ENCODE measurements at regions not wholly inside any gene's neighbourhood (a gene's known extent, or its start where the extent isn't known, plus 50 kb on each side); places are given as distances from the start of the nearest gene placed in this dataset.

DNA sequence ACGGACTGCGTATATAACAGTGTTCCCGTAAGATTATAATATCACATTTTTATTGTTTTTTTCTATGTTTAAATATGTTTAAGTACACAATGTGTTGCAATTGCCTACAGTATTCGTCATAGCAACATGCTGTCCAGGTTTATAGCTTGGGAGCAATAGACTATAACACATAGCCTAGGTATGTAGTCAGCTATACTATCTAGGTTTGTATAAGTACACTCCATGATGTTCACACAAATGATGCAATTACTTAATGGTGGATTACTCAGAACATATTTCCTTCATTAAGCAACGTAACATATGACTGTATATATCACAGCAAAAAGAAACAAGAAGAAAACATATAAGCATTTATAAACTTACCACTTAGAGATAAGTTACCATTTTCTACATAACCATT lies 160.0 kb downstream of the CBLN1 start:
- no peak for DNase-seq

DNA sequence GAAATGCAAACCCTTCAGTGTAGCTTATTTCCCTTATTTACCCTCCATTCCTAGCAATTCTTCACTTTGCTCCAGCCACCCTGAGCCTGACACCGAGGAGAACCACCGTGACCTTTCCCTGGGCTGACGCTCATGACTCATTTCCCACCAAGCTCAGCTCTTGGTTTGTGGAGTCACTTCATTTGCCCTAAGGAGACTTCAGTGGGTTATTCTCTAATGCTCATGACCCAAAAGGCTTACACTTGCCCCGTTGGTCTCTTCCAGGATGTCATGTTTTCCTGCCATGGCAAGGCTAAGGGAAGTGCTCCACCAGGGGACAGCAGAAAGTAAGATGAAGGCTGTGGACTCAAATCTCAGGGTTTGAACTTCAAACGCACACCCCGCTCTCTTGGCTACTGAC lies 161.0 kb downstream of the CBLN1 start:
- DNase-seq = no peak

DNA sequence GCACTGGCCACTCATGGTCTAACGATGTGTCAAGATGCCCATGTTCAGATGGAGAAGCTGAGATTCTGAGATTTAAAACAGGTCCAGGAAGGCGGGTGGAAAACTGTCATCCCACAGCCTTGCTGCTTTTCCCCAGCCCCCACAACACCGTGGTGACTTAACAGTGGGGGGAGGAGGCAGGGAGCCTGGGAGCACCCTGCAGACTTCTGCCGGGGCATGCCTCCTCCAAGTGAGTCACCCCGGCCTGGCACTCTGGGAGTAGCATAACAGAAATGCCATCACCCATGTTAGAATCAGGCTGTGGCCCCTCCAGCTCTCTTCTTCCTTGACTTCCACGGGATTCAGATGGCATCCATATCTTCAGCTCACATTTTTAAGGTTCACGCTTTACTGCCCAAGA lies 164.8 kb downstream of the CBLN1 start:
- DNase-seq = no peak

DNA sequence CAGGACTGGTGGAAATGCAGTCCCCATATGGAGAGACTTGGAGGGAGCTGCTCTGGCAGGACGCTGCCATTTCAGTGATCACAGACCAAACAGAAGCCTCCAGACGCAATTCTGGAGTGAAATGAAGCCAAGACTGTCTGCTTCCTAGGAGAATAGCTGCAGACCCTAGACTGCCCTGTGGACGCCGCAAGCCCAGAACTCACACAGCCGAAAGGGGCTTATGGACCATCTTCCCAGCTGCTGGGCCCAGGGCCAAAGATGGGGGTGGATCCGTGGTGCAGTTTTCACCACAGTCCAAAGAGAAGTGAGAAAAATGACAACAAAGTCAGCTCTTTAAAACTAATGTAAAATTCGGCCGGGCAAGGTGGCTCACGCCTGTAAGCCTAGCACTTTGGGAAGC lies 165.7 kb downstream of the CBLN1 start:
- no peak for DNase-seq

DNA sequence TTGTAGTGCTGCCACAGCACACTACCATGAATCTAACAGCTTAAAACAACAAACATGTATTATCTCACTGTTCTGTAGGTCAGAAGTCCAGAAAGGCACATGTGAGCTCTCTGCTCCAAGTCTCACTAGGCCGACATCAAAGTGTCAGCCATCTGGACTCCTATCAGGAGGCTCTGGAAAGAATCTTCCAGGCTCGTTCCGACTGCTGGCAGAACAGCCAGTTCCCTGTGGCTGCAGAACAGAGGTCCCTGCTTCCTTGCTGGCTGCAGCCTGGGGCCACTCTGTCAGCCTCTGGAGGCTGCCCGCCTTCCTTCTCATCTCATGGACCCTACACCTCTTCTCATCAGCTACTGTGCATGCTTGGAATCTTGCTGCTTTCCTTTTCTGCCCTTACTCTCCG lies 168.9 kb downstream of the CBLN1 start:
- DNase-seq = no peak

DNA sequence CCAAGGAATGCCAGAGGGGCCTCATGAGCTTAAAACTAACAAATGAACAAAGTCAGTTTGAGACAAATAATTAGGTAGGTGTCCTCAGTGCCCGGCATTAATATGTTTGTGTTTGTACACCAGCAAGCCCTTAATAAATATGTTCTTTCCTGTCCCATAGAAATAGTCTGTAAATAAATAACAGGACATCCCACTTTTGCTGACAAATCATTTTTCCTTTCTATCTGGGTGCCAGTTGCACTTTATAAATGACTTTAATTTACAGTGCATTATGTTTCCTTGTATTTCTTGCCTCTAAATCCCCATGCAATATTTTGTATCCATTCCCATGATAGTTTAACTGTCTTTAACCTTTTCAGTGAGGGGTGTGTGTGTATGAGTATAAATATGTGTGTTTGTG lies 170.3 kb downstream of the CBLN1 start:
- no peak for DNase-seq

DNA sequence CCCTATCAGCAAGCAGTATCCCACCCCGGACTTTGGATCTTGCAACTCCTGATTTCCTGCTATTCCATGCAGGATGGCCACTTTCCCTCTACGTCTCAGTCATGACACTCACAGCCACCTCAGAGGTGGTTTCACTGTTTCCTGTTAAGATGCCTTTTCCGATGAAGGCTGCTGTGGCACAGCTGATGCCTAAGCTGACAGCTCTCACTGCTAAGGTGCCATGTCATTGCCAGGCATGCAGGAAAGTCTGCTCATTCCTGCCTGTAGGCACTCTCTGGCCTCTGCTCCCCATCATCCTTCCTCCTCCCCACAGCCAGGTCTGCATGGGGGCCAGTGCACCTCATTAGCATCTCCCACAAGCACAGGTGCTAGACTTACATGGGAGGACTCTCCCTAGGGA lies 173.0 kb downstream of the CBLN1 start:
- DNase-seq = no peak

DNA sequence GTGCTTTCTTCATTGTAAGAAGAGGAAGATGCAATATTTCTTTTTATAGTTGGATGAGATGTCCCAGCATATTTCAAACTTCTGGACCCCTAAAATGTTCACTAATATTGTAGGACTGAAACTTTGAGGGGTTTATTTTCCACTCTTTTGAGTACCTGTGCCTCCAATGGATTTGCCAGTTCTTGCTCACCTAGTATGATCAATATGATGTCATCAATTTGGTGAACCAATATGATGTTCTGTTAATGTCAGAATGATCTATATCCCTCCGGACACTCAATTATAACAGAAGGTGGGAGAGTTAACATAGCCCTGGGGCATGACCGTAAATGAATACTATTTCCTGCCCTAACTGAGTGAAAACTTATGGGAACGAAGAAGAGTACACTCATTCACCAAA lies 178.3 kb downstream of the CBLN1 start:
- DNase-seq = no peak

DNA sequence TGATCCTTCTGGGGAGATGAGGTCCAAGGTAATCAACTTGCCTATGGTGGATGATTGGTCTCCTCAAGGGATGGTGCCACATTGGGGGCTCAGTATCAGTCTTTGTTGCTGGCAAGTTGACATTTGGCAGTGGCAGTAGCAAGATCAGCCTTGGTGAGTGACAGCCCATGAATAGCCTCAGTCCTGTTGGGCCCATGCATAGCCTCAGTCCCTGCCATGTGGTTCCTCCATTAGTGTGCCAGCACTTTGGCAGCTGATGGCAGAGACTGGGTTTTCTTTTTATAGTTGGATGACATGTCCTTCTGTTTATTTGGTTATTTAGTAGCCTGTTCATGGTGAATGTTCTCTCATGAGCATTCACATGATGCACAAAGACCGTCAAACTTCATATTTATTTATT lies 179.6 kb downstream of the CBLN1 start:
- no peak for DNase-seq

DNA sequence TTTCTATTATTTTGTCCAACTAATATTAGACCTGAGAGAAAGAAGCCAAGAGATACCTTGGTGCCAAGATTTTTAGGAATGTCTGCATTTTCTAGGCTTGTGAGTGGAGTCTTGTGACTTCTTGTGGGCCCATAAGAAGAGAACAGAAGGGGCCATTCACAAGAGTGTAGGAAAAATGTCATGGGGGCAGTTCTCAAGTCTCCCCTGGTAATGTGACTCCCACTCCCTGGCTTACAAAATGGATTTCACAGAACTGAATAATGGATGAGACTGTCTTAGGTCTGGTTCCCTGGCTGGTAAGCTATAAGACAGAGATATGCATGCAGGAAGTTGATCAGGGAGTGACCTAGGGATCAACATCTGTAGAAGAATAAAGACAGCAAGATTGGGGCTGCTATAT lies 181.3 kb downstream of the CBLN1 start:
- DNase-seq = no peak

DNA sequence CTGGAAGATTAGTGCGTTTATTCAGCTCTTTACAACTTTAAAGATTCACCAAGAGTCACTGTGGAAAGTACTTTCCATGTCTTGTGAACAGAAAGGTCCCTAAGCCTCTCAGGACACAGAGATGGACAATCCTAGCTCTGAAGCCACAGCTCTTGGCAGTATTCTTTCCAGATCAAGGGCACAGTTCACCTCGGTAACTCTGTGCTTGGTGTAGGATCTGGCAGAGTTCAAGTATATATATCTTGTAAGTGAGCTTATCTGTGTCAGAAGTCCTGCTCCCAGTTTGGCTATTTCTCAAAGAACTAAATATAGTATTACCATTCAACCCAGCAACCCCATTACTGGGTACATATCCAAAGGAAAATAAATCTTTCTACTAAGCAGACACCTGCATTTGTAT lies 183.7 kb downstream of the CBLN1 start:
- DNase-seq = no peak

DNA sequence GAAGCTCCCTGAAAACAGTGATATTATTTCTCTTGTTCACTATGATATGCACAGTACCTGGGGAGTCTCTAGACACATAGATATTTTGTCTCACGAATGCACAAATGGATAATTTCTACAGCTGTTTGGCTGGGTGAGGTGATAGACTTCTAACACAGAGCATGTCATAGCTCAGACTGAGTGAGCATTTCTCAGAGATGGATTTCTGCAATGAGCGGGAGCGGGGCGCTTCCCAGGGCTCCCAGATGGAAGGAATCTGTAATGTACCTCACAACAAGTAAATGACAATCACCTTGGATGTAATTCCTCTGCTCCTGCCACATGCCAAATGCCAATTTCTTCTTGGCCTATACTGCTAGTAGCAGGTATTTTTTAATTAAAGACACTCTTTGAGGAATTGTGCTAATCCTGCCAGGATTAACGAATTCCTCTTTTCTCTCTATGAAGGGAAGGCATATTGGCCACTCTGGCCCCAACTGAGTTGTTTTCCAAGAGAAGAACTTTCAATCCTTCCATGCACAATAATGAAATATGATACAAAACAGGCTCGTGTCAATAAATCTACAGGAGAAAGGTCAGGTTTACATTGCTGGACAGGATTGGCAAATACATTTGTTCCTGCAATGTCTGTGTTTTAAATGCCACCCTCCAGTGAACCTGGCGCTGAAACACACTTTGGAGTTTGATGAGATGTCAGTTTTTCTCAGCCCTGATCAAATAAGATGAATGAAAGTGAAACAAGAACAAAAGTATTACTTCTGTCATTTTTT lies 185.3 kb downstream of the CBLN1 start:
- no peak for DNase-seq

DNA sequence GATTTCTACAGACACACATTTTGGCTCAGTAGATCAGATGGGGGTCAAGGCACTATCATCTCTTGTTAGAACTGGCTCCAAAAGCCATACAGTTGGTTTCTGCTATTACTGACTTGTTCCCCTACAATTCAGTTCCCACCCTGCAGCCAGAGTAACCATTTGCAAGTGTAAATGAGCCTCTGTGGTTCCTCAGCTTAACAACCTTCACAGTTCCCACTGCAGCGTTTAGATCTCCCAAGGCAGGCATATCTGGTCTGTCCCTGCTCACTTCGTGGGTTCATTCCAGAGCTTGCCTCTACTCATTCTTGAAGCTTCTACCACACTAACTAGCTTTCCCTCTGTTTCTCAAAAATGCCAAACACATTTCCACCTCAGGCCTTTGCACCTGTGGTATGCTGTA lies 186.1 kb downstream of the CBLN1 start:
- DNase-seq = no peak

DNA sequence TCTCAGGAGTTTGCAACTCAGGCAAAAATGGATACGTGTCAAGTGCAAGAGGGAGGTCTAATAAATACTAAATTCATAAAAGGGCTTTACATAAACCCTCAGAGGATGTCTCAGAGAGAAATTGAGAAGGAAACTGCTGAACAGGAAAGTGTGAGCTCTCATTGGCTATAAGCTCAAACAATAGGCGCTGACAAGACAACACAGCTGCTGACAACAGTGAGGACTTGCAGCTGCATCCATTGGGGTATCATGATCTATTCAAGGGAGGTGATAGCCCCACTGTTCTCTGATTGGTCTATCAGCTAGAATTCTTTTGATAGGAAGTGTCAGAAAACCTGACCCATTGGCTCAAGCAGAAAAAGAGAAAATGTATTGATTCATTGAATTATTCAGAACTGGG lies 187.2 kb downstream of the CBLN1 start:
- peak; percentile 20 for DNase-seq

DNA sequence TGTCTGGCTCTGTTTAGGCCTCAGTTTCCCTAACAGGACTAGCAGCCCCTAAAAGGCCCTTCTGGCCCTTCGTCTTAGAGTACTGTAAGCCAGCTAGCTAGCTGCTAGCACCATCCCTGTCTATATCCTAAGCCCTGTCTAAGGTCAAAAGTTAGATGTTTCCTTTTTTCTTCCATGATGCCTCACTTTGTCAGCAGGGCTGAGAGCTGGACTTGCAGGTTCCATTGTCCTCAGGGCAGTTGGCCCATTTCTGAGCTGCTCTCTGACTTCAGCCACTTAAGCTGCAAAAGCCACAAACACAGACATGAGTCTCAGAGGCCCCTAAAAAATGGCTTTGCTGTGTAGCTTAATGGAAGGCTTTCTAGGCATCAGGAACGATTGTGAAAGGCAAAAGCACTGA lies 187.7 kb downstream of the CBLN1 start:
- no peak for DNase-seq

DNA sequence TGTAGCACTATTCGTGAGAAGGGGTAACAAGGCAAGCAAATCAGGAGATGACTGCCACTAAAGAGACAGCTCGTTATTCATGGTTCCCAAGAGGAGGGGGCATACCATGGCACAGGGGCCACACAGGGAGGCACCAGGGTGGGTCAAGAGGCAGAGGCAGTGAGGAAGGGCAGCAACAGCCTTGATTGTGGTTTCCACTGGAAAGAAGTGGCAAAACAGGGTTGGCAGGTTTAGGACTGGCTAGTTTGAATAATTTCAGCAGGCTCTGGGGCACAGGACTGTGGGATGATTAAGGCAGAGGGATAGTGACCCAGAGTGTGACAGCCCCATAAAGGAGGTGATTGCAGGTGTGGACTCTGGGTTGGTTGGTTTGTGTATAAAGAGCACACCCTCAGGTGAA lies 188.9 kb downstream of the CBLN1 start:
- no peak for DNase-seq

DNA sequence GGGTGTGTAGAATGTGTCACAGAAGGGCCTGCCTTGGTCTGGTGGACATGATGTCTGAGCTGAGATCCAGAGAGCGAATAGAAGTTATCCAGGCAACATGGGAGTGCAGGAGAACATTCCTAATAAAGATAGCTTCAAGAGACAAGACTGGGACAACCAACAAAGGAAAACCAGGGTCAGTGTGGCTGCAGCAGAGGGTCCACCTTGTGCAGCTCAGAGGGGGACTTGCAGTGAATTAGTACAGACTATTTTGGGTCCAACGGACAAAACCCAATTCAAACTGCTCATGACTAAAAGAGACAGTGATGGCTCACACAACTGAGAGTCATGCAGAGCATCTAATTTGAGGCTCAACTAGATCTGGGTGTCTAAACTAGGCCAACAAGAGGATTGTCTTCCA lies 192.1 kb downstream of the CBLN1 start:
- DNase-seq = no peak

DNA sequence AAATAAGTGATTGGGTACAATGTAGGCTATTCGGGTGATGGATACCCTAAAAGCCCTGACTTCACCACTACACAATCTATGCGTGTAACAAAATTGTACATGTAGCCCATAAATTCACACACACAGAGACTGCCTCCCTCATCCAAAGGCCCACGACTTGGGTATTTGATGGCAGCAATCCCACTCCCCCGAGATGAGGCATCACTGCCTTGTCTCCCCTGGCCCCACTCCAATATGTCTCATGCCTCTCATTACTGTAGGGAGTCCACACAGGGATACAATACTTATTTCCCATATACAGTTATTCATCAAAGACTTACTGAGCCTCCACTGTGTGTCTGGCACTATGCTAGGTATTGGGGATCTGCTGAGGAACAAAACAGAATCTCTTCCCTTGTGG lies 192.6 kb downstream of the CBLN1 start:
- DNase-seq = no peak

DNA sequence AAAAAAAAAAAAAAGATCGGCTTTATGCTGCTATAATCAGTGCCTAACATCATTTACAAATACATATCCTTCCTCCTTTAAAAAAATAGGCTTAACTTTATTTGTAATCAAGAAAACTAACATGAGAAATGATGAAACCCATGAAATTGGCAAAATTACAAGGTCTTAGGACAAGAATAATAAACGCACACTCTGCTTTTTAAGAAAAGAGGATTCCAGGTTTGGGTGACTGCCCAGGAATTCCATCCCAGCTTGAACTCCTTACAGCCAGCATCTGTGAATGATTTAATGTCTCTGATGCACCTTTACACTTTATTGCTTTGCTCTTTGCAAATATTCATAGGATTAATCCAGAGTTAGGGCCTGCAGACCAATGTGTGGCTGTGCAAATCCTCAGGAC lies 196.0 kb downstream of the CBLN1 start:
- no peak for DNase-seq

DNA sequence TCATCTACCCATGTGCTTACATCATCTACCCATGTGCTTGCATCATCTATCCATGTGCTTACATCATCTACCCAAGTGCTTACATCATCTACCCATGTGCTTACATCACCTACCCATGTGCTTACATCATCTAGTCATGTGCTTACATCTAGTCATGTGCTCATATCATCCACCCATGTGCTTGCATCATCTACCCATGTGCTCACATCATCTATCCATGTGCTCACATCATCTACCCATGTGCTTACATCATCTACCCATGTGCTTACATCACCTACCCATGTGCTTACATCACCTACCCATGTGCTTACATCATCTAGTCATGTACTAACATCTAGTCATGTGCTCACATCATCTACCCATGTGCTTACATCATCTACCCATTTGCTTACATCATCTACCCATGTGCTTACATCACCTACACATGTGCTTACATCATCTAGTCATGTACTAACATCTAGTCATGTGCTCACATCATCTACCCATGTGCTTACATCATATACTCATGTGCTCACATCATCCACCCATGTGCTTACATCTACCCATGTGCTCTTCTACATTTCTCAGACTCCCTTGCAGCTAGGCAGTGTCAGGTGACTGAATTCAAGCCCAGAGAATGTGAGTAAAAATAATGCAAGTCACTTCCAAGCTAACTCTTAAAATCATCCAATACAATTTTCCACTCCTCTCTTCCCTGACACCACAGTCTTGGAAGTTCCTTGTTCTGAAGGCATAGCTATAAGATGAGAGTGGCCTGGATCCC lies 196.8 kb downstream of the CBLN1 start:
- no peak for DNase-seq

DNA sequence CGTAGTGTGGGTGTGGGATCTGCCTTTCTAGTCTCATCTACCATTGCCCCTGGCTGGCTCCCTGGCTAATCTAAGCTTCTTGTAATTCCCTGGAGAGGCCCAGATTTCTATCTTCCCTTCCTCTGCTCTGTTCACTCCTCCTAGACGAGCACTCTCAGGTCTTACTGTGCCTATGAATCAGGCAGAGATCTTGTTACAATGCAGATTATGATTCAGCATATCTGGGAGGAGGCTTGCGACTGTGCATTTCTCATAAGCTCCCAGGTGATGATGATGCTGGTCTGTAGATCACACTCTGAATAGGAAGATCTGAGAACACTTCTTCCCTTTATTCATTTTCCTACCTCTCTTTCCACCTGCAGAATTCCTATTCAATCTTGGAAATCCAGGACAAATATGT lies 200.1 kb downstream of the CBLN1 start:
- DNase-seq = no peak

DNA sequence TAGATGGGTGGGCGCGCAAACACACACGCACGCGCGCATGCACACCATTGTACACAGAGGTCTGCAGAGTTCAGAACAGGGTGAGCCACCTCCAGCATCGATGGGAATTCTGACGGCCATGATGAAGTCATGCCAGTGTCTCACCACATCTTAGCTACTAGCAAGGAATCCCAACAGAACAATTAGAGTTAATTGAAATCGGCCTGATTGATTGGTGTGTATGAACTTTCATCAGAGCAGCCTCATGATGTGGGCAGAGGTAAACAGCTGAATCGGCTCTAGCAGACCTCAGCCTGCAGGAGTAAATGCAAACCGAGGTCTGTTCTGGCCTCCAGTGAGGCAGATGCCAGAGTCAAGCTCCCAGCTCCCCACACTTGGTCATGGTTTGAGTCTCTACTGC lies 200.6 kb downstream of the CBLN1 start:
- DNase-seq = no peak

DNA sequence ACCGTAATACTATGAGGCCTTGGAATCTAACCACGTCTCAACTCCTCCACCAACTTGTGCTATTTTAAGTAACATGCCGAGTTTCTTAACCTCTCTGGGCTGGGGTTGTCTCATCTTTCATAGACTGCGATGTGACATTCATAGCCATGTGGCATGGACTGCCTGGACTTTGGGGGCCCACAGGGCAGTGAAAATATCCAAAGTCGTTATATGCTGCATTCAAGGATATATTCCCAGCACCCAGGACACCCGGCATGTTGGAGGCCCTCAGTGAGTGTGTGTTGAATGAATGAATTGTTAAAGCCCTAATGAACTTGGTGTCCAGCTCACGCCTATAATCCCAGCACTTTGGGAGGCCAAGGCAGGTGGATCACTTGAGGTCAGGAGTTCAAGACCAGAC lies 203.1 kb downstream of the CBLN1 start:
- no peak for DNase-seq

DNA sequence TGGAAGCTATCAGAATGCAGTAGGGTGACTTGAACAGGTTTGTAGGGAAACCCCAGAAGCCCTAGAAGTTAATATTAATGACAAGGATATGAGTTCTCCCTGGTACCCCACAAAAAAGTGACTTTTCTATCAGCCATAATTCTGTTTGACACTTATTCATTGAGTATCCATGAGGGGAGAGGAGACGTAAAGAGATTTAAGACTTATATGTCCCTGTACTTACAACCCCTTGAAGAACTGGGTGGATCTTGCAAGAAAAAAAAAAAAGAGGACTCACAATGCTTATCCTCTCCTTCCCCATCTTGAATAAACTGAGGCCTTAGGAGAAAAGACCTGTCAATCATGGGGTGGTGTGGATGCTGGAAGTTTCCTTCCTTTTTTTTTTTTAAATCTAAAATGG lies 203.5 kb downstream of the CBLN1 start:
- DNase-seq = no peak

DNA sequence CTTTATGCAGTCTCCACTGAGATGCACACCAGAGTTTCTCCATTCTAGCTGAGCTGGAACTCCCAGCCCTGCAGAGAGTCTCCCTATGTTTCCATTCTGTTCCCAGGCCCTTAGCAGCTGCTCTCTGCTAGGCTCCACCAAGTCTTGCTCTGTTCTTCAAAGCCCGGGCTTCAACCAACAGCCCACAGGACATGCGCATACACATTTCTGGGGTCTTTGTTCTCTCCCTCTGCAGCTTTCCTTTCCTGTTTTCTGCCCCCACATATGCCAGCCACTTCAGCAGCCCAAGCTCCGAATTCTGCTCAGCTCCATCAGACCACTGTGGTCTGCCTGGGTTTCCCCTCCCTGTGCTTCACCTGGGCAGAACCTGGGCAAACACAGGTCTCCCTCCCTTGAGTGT lies 205.9 kb downstream of the CBLN1 start:
- no peak for DNase-seq

All from midbrain (tissue), 1 donor.